K562 (cell line): ENCODE measurements at regions not wholly inside any gene's neighbourhood (a gene's known extent, or its start where the extent isn't known, plus 50 kb on each side); places are given as distances from the start of the nearest gene placed in this dataset.

Source experiments
- ATAC-seq: fragments of 200-7000 bp; cut with Tn5 transposase; 3 replicates; pipeline ENCODE4 v1.9.1; 2020; ENCODE audit warnings: moderate library complexity
- BruUV-seq: library from RNA; stranded (reverse); fragments of 400-500 nt; replicated peaks from 2 replicates; lab custom pipeline; 2021; lab: Mats Ljungman, UMichigan
- CTCF ChIA-PET: fragments of 300-600 bp; formaldehyde crosslinking; extraction: SDS; loops from one replicate; lab custom pipeline; 2021; ENCODE audit warnings: low intra/inter-chr PET ratio; lab: Yijun Ruan, JAX
- POLR2A ChIA-PET: fragments of 300-600, 350-650 bp; sonication (Branson Sonifier 250); formaldehyde crosslinking; extraction: SDS; loops from one replicate; lab custom pipeline; 2021; ENCODE audit warnings: antibody characterized with exemption, inconsistent platforms; lab: Yijun Ruan, JAX
- DNase-seq, 4 experiments: peaks; one replicate each; pipeline versions ENCODE4 v3.0.0 to v3.0.0-alpha.2; 2011 to 2018; ENCODE audit warnings: low spot score in 3 of 4, mixed read lengths in 3 of 4; ENCODE audit errors: extremely low read depth in 1 of 4
- FAIRE-seq: peaks from 2 replicates; lab custom pipeline; 2011; peaks lifted over from hg19 to GRCh38; lab: Jason Lieb, UNC
- H2AFZ ChIP-seq: 2 replicates; pipeline ENCODE4 v1.6.0; 2011; ENCODE audit warnings: low read depth, low read length, control low read depth, inconsistent platforms
- H3K27ac ChIP-seq: fragments of 200-600 bp; 3 replicates; pipeline ENCODE4 v1.8.0; 2011; ENCODE audit warnings: low read depth, mild to moderate bottlenecking, control low read depth, inconsistent platforms, low read length, moderate library complexity, mixed read lengths; ENCODE audit errors: extremely low read depth
- H3K27me3 ChIP-seq, 2 experiments: fragments of 300-600 bp in 1 of 2; 2 replicates in 1 of 2; 3 replicates in 1 of 2; pipeline versions ENCODE4 v1.6.0 to v1.8.0; 2011; ENCODE audit warnings: inconsistent platforms in 2 of 2, low read length in 2 of 2, mild to moderate bottlenecking in 1 of 2, mixed read lengths in 1 of 2, moderate library complexity in 1 of 2; ENCODE audit not compliant: control insufficient read depth in 2 of 2, insufficient read depth in 2 of 2
- H3K36me3 ChIP-seq: fragments of 300-600 bp; 3 replicates; pipeline ENCODE4 v1.8.0; 2011; ENCODE audit warnings: mild to moderate bottlenecking, low read length, inconsistent platforms; ENCODE audit not compliant: control insufficient read depth, insufficient read depth
- H3K4me1 ChIP-seq, 2 experiments: fragments of 200-600 bp in 1 of 2; replicated peaks in 1 of 2; 2 replicates in 1 of 2; 3 replicates in 1 of 2; pipeline versions ENCODE4 v1.5.1 to v1.8.0; 2011; ENCODE audit warnings: inconsistent platforms in 2 of 2, low read length in 2 of 2, mild to moderate bottlenecking in 1 of 2, mixed read lengths in 1 of 2, moderate library complexity in 1 of 2; ENCODE audit not compliant: control insufficient read depth in 2 of 2, insufficient read depth in 2 of 2
- H3K4me2 ChIP-seq: 2 replicates; pipeline ENCODE4 v1.6.1; 2011; ENCODE audit warnings: low read length, control low read depth, inconsistent platforms, mixed read lengths; ENCODE audit not compliant: insufficient read depth
- H3K4me3 ChIP-seq: fragments of 200-600 bp; sonication (generic), shearing (Covaris generic); 2 replicates; pipeline ENCODE4 v1.5.1; 2016; ENCODE audit warnings: control low read depth, inconsistent platforms
- H3K79me2 ChIP-seq: fragments of 200-600 bp; 3 replicates; pipeline ENCODE4 v1.8.0; 2011; ENCODE audit warnings: low read length, inconsistent platforms; ENCODE audit not compliant: control insufficient read depth, insufficient read depth
- H3K9ac ChIP-seq, 2 experiments: 2 replicates each; pipeline versions ENCODE4 v1.6.0 to v1.6.1; 2011; ENCODE audit warnings: low read depth in 2 of 2, low read length in 2 of 2, control low read depth in 1 of 2, inconsistent platforms in 1 of 2, mild to moderate bottlenecking in 1 of 2, mixed read lengths in 1 of 2; ENCODE audit not compliant: insufficient read depth in 1 of 2
- H3K9me1 ChIP-seq: one replicate; pipeline ENCODE4 v1.6.0; 2011; ENCODE audit warnings: inconsistent platforms, mild to moderate bottlenecking, low read length, moderate library complexity; ENCODE audit not compliant: control insufficient read depth, insufficient read depth
- H3K9me3 ChIP-seq: replicated peaks from 2 replicates; pipeline ENCODE4 v1.5.1; 2011; ENCODE audit warnings: low read depth, low read length, inconsistent platforms; ENCODE audit not compliant: control insufficient read depth, insufficient read depth
- H4K20me1 ChIP-seq: replicated peaks from 2 replicates; pipeline ENCODE4 v1.6.1; 2011; ENCODE audit warnings: low read length, inconsistent platforms, mixed read lengths; ENCODE audit not compliant: control insufficient read depth, insufficient read depth
- MYBL2 ChIP-seq, 2 experiments: fragments of 450-650 bp in 1 of 2; sonication (generic) in 1 of 2; formaldehyde crosslinking in 1 of 2; IDR thresholded peaks; 2 replicates each; pipeline versions ENCODE4 v1.6.1 to v1.8.1; 2017 to 2022; ENCODE audit warnings: borderline replicate concordance in 1 of 2, inconsistent platforms in 1 of 2, low read depth in 1 of 2, mild to moderate bottlenecking in 1 of 2, missing genetic modification reagents in 1 of 2, moderate library complexity in 1 of 2
- NONO ChIP-seq, 2 experiments: fragments of 200-400 bp in 1 of 2; fragments of 450-650 bp in 1 of 2; formaldehyde crosslinking in 1 of 2; IDR thresholded peaks; 2 replicates each; pipeline ENCODE4 v1.6.1; 2017; ENCODE audit warnings: low read depth in 2 of 2, mild to moderate bottlenecking in 2 of 2, moderate library complexity in 2 of 2, low read length in 1 of 2
- RBM15 ChIP-seq: fragments of 200-400 bp; formaldehyde crosslinking; IDR thresholded peaks from 2 replicates; pipeline ENCODE4 v1.6.1; 2018; ENCODE audit warnings: mild to moderate bottlenecking, low read length, moderate library complexity; ENCODE audit not compliant: insufficient read depth
- RBM39 ChIP-seq: fragments of 200-400 bp; formaldehyde crosslinking; optimal IDR thresholded peaks from 2 replicates; pipeline ENCODE3; 2018; ENCODE audit warnings: low read depth, low read length
- RCOR1 ChIP-seq, 2 experiments: IDR thresholded peaks; 2 replicates each; pipeline ENCODE4 v1.6.1; 2012; ENCODE audit warnings: low read depth in 2 of 2, low read length in 2 of 2, borderline replicate concordance in 1 of 2, improper control_type of control experiment in 1 of 2
- RNF219 ChIP-seq: fragments of 250-450 bp; sonication (Bioruptor Pico); IDR thresholded peaks from 2 replicates; pipeline ENCODE4 v1.5.0; 2022; ENCODE audit warnings: mild to moderate bottlenecking
- SMARCA4 ChIP-seq: fragments of 450-650 bp; IDR thresholded peaks from 2 replicates; pipeline ENCODE4 v1.6.1; 2016
- SNRNP70 ChIP-seq: fragments of 200-400 bp; formaldehyde crosslinking; optimal IDR thresholded peaks from 2 replicates; pipeline ENCODE3; 2017; ENCODE audit warnings: low read depth, low read length
- ZNF140 ChIP-seq: fragments of 250-450 bp; sonication (Bioruptor Pico); IDR thresholded peaks from 2 replicates; pipeline ENCODE4 v1.8.0; 2021; ENCODE audit warnings: moderate library complexity, mild to moderate bottlenecking, inconsistent platforms
- ZNF232 ChIP-seq: sonication (generic); formaldehyde crosslinking; IDR thresholded peaks from 2 replicates; pipeline ENCODE4 v1.8.0; 2022; ENCODE audit warnings: mild to moderate bottlenecking, missing genetic modification reagents
- ZNF282 ChIP-seq: sonication (generic); formaldehyde crosslinking; IDR thresholded peaks from 2 replicates; pipeline ENCODE4 v1.8.1; 2023; ENCODE audit warnings: missing genetic modification reagents
- ZNF699 ChIP-seq: fragments of 250-450 bp; sonication (Bioruptor Pico); IDR thresholded peaks from 2 replicates; pipeline ENCODE4 v1.8.0; 2021; ENCODE audit warnings: mild to moderate bottlenecking, moderate library complexity; ENCODE audit not compliant: insufficient replicate concordance
- ZSCAN29 ChIP-seq: fragments of 450-650 bp; IDR thresholded peaks from 2 replicates; pipeline ENCODE4 v1.6.1; 2017
- WGBS: fragments of 100-300 bp; shearing (Covaris generic); methylation state at CpG from one replicate; pipeline ENCODE4 v1.1.6; 2016; ENCODE audit warnings: low coverage, mixed read lengths; ENCODE audit not compliant: insufficient coverage; ENCODE audit errors: missing lambda C conversion rate; 5-methylcytosine and 5-hydroxymethylcytosine counted together
- in situ Hi-C: fragments of 300-500 bp; cut with MboI; formaldehyde crosslinking; loops from 4 replicates; pipeline ENCODE4 v1.15.0; 2018; ENCODE audit warnings: inconsistent platforms, mixed read lengths
- intact Hi-C: fragments of 100-400 bp; cut with micrococcal nuclease; formaldehyde crosslinking; loops from 2 replicates; pipeline ENCODE4 v1.14.2; 2022
- TF ChIP-seq, protein P1 (sequence below): fragments of 250-450 bp; sonication (Bioruptor Pico); IDR thresholded peaks from 2 replicates; pipeline ENCODE4 v1.8.0; 2021; ENCODE audit warnings: moderate library complexity, mild to moderate bottlenecking, inconsistent platforms
- TF ChIP-seq, protein P2 (sequence below): sonication (generic); formaldehyde crosslinking; IDR thresholded peaks from 2 replicates; pipeline ENCODE4 v1.8.1; 2023; ENCODE audit warnings: mild to moderate bottlenecking, missing genetic modification reagents

DNA sequence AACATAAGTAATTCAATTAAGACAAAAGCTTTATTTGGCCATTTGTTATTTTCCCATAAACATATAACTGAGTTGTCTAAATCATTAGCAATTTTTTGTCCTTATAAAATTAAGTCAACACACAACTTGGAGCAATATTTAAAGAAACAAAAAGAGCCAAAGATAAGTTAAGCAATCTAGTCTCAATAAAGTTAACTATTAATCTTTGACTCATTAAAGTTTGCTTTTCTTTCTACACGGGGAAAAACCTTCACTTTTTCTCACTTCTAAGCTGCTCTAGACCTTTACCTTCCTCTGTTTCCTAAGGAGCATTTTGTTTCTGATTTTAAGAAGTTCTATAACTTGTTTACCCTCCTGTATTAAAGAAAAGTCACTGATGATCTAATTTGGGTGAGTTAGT, 867.1 kb upstream of the PHF14 start:
- no peaks in the 10 kb centered on the region for H3K9me1 ChIP-seq
- BruUV-seq = no TSS peak
- WGBS = 0% methylated on average over 1 of the region's 1 CpG
- intact Hi-C loops (no loop called here), in situ Hi-C loops (no loop called here)
- CTCF ChIA-PET = no interaction called here
- H4K20me1 ChIP-seq = no peaks in the 10 kb centered on the region
- no peak for TF ChIP-seq MYBL2 (IDR thresholded peaks at IDR 0.05; ENCODE audit: low read depth)
- no peak for TF ChIP-seq MYBL2 (CRISPR knock-in tag; IDR thresholded peaks at IDR 0.05; ENCODE audit: borderline replicate concordance)
- no peak for TF ChIP-seq ZNF282 (CRISPR knock-in tag)
- TF ChIP-seq, protein P1, sequence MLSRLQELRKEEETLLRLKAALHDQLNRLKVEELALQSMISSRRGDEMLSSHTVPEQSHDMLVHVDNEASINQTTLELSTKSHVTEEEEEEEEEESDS (CRISPR knock-in tag) = no peak
- no peak for TF ChIP-seq SMARCA4
- no peak for TF ChIP-seq NONO (IDR thresholded peaks at IDR 0.05; ENCODE audit: low read depth in 2 of 2, low read length in 1 of 2)
- no peak for TF ChIP-seq RNF219 (CRISPR knock-in tag)
- no peak for TF ChIP-seq RBM39
- no peak for TF ChIP-seq SNRNP70
- TF ChIP-seq, protein P2, sequence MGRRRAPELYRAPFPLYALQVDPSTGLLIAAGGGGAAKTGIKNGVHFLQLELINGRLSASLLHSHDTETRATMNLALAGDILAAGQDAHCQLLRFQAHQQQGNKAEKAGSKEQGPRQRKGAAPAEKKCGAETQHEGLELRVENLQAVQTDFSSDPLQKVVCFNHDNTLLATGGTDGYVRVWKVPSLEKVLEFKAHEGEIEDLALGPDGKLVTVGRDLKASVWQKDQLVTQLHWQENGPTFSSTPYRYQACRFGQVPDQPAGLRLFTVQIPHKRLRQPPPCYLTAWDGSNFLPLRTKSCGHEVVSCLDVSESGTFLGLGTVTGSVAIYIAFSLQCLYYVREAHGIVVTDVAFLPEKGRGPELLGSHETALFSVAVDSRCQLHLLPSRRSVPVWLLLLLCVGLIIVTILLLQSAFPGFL (CRISPR knock-in tag) = no peak
- no peak for TF ChIP-seq ZSCAN29
- no peak for TF ChIP-seq ZNF232 (CRISPR knock-in tag)
- no peak for TF ChIP-seq RCOR1 (IDR thresholded peaks at IDR 0.05; ENCODE audit: borderline replicate concordance in 1 of 2, low read depth in 2 of 2, low read length in 2 of 2)
- TF ChIP-seq RBM15 = no peak
- TF ChIP-seq ZNF140 (CRISPR knock-in tag) = no peak
- TF ChIP-seq ZNF699 (CRISPR knock-in tag) = no peak
- H3K4me1 ChIP-seq = no peaks in the 10 kb centered on the region
- DNase-seq (no peak), FAIRE-seq (no peak), ATAC-seq (no peak)
- H3K4me3 ChIP-seq = no peak overlapping the region
- H3K9ac ChIP-seq = no peak overlapping the region
- H3K36me3 ChIP-seq = no peaks in the 10 kb centered on the region
- no peaks in the 10 kb centered on the region for H3K79me2 ChIP-seq
- H3K27ac ChIP-seq = no peak overlapping the region
- H2AFZ ChIP-seq = no peak overlapping the region
- H3K9me3 ChIP-seq = no peaks in the 10 kb centered on the region
- POLR2A ChIA-PET = no interaction called here
- no peaks in the 10 kb centered on the region for H3K27me3 ChIP-seq
- no peak overlapping the region for H3K4me2 ChIP-seq
